NCI-H2171 treated with DMSO at 0.1 percent for 48 hours (cell line): ENCODE measurements at regions not wholly inside any gene's neighbourhood (a gene's known extent, or its start where the extent isn't known, plus 50 kb on each side); places are given as distances from the start of the nearest gene placed in this dataset.
"Not testable (repeated sequence)": the region's sequence is repeated elsewhere in the genome, so short reads cannot be mapped to it uniquely, and the experiment has no call there.

Experiments
- DNase-seq: peaks from one replicate; lab custom pipeline; 2025; lab: John Stamatoyannopoulos, UW

- no peak for DNase-seq
Observed at GRCh38 chr1:104463126-104463697, 713.5 kb downstream of the AMY1C start.

GRCh38 chr1:104466068-104466467 lies 716.4 kb downstream of the AMY1C start:
- DNase-seq: no peak

- DNase-seq: no peak
Observed at GRCh38 chr1:104467590-104467989, 717.9 kb downstream of the AMY1C start.

GRCh38 chr1:104468282-104468681 lies 718.6 kb downstream of the AMY1C start:
- DNase-seq: no peak

GRCh38 chr1:104476126-104476525 lies 726.4 kb downstream of the AMY1C start:
- no peak for DNase-seq

GRCh38 chr1:104488296-104489015 lies 738.8 kb downstream of the AMY1C start:
- no peak for DNase-seq

GRCh38 chr1:104526158-104526795 lies 776.6 kb downstream of the AMY1C start:
- DNase-seq: no peak

- DNase-seq: no peak
Observed at GRCh38 chr1:104531990-104532389, 782.3 kb downstream of the AMY1C start.

- no peak for DNase-seq
Observed at GRCh38 chr1:104574620-104575019, 824.9 kb downstream of the AMY1C start.

- no peak for DNase-seq
Observed at GRCh38 chr1:104592926-104593325, 843.2 kb downstream of the AMY1C start.

GRCh38 chr1:104593413-104594187 lies 843.9 kb downstream of the AMY1C start:
- DNase-seq: no peak

- no peak for DNase-seq
Observed at GRCh38 chr1:104617474-104617873, 867.8 kb downstream of the AMY1C start.

GRCh38 chr1:104621221-104621620 lies 871.5 kb downstream of the AMY1C start:
- DNase-seq: no peak

GRCh38 chr1:104624538-104624937 lies 874.8 kb downstream of the AMY1C start:
- DNase-seq: no peak

- DNase-seq: no peak
Observed at GRCh38 chr1:104629589-104629988, 879.9 kb downstream of the AMY1C start.

- no peak for DNase-seq
Observed at GRCh38 chr1:104630567-104631149, 881.0 kb downstream of the AMY1C start.

- DNase-seq: no peak
Observed at GRCh38 chr1:104636581-104636980, 886.9 kb downstream of the AMY1C start.

GRCh38 chr1:104646233-104646632 lies 896.5 kb downstream of the AMY1C start:
- DNase-seq: no peak

GRCh38 chr1:104648269-104648691 lies 898.6 kb downstream of the AMY1C start:
- peak; percentile 74 for DNase-seq

- not testable (repeated sequence) for DNase-seq
Observed at GRCh38 chr1:104664374-104664773, 914.7 kb downstream of the AMY1C start.

GRCh38 chr1:104665300-104665699 lies 915.6 kb downstream of the AMY1C start:
- no peak for DNase-seq

GRCh38 chr1:104671684-104672353 lies 922.1 kb downstream of the AMY1C start:
- DNase-seq: no peak
